ENCODE measurements at regions not wholly inside any gene's neighbourhood (a gene's known extent, or its start where the extent isn't known, plus 50 kb on each side); places are given as distances from the start of the nearest gene placed in this dataset.

DNA sequence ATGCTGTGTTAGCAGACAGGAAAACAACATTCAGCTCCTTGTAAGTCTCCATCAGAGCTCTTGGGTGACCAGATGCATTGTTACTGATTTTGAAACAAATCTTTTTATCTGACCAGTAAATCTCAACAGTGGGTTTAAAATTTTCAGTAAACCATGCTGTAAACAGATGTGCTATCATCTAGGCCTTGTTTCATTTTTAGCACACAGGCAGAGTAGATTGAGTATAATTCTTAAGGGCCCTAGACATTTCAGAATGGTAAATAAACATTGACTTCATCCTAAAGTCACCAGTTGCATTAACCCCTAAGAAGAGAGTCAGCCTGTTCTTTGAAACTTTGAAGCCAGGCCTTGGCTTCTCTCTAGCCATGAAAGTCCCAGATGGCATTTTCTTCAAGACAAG lies 237.2 kb upstream of the BMP2 start:
- H2BK12ac ChIP-seq (ENCODE audit: low read depth, low read length), result no peak overlapping the region
- POLR2A ChIA-PET (ENCODE audit: partially characterized antibody), result no interaction called here
- H3K27me3 ChIP-seq (replicated peaks in 1 of 4; ENCODE audit: control insufficient read depth in 3 of 4, extremely low read depth in 1 of 4, insufficient read depth in 3 of 4, low read length in 3 of 4), result no peaks in the 10 kb centered on the region
- H2BK120ac ChIP-seq (replicated peaks; ENCODE audit: low read depth, low read length), result no peak overlapping the region
- CTCF ChIA-PET (ENCODE audit: partially characterized antibody), result no interaction called here
- no peak for FAIRE-seq
- no peak overlapping the region for H2BK20ac ChIP-seq (ENCODE audit: low read length)
- H3K56ac ChIP-seq (replicated peaks; ENCODE audit: insufficient read length, low read depth, low read length), result no peak overlapping the region
- H3K79me2 ChIP-seq (ENCODE audit: control insufficient read depth in 1 of 2, insufficient read depth in 2 of 2, low read length in 2 of 2), result no peaks in the 10 kb centered on the region
- H3K36me3 ChIP-seq (ENCODE audit: control insufficient read depth in 2 of 4, insufficient read depth in 4 of 4, low read length in 3 of 4), result no peaks in the 10 kb centered on the region
- no peak overlapping the region for H3K27ac ChIP-seq (ENCODE audit: low read depth, low read length)
- H3K4me1 ChIP-seq (replicated peaks in 1 of 4; ENCODE audit: control insufficient read depth in 3 of 4, insufficient read depth in 4 of 4, low read length in 3 of 4), result no peaks in the 10 kb centered on the region
- H3K4me2 ChIP-seq (ENCODE audit: insufficient read depth in 1 of 2, low read depth in 2 of 2, low read length in 2 of 2), result no peak overlapping the region
- no peak overlapping the region for H2AFZ ChIP-seq (ENCODE audit: low read length)
- H3K4me3 ChIP-seq (ENCODE audit: extremely low read depth in 1 of 4, insufficient read depth in 2 of 4, low read depth in 3 of 4, low read length in 4 of 4), result no peak overlapping the region
- no peaks in the 10 kb centered on the region for H3K79me1 ChIP-seq (ENCODE audit: low read depth, low read length)
- H2BK15ac ChIP-seq (ENCODE audit: low read length), result no peak overlapping the region
- no peaks in the 10 kb centered on the region for H4K20me1 ChIP-seq (replicated peaks in 1 of 2; ENCODE audit: control insufficient read depth in 1 of 2, insufficient read depth in 2 of 2, low read length in 2 of 2)
- no peak overlapping the region for H2BK5ac ChIP-seq (ENCODE audit: low read depth, low read length)
- no peak for DNase-seq (ENCODE audit: low read depth in 1 of 2, low spot score in 2 of 2)
- H3K23me2 ChIP-seq (ENCODE audit: low read depth, low read length), result no peaks in the 10 kb centered on the region
- no peak overlapping the region for H4K5ac ChIP-seq (ENCODE audit: insufficient read length, low read depth, low read length)
- no peak overlapping the region for H3K23ac ChIP-seq (ENCODE audit: insufficient read length)
- H3K4ac ChIP-seq (replicated peaks; ENCODE audit: insufficient read length, low read depth, low read length), result no peak overlapping the region
- no peaks in the 10 kb centered on the region for H3K9me3 ChIP-seq (ENCODE audit: insufficient read depth in 2 of 2, low read depth in 1 of 2, low read length in 1 of 2)
- no peak overlapping the region for H4K91ac ChIP-seq (replicated peaks; ENCODE audit: insufficient read length, low read length)
- no peak overlapping the region for H3K14ac ChIP-seq (ENCODE audit: insufficient read length)
- H4K8ac ChIP-seq (ENCODE audit: extremely low read depth, insufficient read depth, low read length), result no peak overlapping the region
- H3K18ac ChIP-seq (ENCODE audit: extremely low read depth, low read length), result no peak overlapping the region
- no peak overlapping the region for H3K9ac ChIP-seq (replicated peaks in 1 of 4; ENCODE audit: extremely low read depth in 1 of 4, low read depth in 3 of 4, low read length in 3 of 4)
- H2AK5ac ChIP-seq (ENCODE audit: low read depth, low read length), result no peak overlapping the region
- TF ChIP-seq, protein P1, sequence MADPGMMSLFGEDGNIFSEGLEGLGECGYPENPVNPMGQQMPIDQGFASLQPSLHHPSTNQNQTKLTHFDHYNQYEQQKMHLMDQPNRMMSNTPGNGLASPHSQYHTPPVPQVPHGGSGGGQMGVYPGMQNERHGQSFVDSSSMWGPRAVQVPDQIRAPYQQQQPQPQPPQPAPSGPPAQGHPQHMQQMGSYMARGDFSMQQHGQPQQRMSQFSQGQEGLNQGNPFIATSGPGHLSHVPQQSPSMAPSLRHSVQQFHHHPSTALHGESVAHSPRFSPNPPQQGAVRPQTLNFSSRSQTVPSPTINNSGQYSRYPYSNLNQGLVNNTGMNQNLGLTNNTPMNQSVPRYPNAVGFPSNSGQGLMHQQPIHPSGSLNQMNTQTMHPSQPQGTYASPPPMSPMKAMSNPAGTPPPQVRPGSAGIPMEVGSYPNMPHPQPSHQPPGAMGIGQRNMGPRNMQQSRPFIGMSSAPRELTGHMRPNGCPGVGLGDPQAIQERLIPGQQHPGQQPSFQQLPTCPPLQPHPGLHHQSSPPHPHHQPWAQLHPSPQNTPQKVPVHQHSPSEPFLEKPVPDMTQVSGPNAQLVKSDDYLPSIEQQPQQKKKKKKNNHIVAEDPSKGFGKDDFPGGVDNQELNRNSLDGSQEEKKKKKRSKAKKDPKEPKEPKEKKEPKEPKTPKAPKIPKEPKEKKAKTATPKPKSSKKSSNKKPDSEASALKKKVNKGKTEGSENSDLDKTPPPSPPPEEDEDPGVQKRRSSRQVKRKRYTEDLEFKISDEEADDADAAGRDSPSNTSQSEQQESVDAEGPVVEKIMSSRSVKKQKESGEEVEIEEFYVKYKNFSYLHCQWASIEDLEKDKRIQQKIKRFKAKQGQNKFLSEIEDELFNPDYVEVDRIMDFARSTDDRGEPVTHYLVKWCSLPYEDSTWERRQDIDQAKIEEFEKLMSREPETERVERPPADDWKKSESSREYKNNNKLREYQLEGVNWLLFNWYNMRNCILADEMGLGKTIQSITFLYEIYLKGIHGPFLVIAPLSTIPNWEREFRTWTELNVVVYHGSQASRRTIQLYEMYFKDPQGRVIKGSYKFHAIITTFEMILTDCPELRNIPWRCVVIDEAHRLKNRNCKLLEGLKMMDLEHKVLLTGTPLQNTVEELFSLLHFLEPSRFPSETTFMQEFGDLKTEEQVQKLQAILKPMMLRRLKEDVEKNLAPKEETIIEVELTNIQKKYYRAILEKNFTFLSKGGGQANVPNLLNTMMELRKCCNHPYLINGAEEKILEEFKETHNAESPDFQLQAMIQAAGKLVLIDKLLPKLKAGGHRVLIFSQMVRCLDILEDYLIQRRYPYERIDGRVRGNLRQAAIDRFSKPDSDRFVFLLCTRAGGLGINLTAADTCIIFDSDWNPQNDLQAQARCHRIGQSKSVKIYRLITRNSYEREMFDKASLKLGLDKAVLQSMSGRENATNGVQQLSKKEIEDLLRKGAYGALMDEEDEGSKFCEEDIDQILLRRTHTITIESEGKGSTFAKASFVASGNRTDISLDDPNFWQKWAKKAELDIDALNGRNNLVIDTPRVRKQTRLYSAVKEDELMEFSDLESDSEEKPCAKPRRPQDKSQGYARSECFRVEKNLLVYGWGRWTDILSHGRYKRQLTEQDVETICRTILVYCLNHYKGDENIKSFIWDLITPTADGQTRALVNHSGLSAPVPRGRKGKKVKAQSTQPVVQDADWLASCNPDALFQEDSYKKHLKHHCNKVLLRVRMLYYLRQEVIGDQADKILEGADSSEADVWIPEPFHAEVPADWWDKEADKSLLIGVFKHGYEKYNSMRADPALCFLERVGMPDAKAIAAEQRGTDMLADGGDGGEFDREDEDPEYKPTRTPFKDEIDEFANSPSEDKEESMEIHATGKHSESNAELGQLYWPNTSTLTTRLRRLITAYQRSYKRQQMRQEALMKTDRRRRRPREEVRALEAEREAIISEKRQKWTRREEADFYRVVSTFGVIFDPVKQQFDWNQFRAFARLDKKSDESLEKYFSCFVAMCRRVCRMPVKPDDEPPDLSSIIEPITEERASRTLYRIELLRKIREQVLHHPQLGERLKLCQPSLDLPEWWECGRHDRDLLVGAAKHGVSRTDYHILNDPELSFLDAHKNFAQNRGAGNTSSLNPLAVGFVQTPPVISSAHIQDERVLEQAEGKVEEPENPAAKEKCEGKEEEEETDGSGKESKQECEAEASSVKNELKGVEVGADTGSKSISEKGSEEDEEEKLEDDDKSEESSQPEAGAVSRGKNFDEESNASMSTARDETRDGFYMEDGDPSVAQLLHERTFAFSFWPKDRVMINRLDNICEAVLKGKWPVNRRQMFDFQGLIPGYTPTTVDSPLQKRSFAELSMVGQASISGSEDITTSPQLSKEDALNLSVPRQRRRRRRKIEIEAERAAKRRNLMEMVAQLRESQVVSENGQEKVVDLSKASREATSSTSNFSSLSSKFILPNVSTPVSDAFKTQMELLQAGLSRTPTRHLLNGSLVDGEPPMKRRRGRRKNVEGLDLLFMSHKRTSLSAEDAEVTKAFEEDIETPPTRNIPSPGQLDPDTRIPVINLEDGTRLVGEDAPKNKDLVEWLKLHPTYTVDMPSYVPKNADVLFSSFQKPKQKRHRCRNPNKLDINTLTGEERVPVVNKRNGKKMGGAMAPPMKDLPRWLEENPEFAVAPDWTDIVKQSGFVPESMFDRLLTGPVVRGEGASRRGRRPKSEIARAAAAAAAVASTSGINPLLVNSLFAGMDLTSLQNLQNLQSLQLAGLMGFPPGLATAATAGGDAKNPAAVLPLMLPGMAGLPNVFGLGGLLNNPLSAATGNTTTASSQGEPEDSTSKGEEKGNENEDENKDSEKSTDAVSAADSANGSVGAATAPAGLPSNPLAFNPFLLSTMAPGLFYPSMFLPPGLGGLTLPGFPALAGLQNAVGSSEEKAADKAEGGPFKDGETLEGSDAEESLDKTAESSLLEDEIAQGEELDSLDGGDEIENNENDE (IDR thresholded peaks at IDR 0.05; ENCODE audit: insufficient replicate concordance, low read length), result no peak
- TF ChIP-seq SIX5 (IDR thresholded peaks at IDR 0.05; ENCODE audit: low read depth, low read length), result no peak
- no peak for TF ChIP-seq JUN (IDR thresholded peaks at IDR 0.05; ENCODE audit: low read depth, low read length)
